Thyroid gland (tissue), 4 donors: ENCODE measurements at regions not wholly inside any gene's neighbourhood (a gene's known extent, or its start where the extent isn't known, plus 50 kb on each side); places are given as distances from the start of the nearest gene placed in this dataset.

ENCODE experiments used
- CTCF ChIP-seq, 6 experiments: fragments of 200-600 bp in 3 of 6; fragments of 450-650 bp in 3 of 6; sonication (generic) in 3 of 6; IDR thresholded peaks; one replicate each; pipeline ENCODE4 v1.5.1; 2016 to 2019; ENCODE audit warnings: antibody characterized with exemption in 6 of 6, mild to moderate bottlenecking in 2 of 6, inconsistent platforms in 1 of 6, moderate library complexity in 1 of 6
- POLR2A ChIP-seq, 2 donors: fragments of 450-650 bp; IDR thresholded peaks; one replicate each; pipeline ENCODE4 v1.6.1; 2017; ENCODE audit warnings: antibody characterized with exemption in 2 of 2, mild to moderate bottlenecking in 2 of 2, moderate library complexity in 1 of 2

- TF ChIP-seq POLR2A (IDR thresholded peaks at IDR 0.05) (no peak), CTCF (IDR thresholded peaks at IDR 0.05) (no peak)
Observed at GRCh38 chr6:170151804-170152123, 139.1 kb downstream of the DLL1 start.
